ENCODE measurements at regions not wholly inside any gene's neighbourhood (a gene's known extent, or its start where the extent isn't known, plus 50 kb on each side); places are given as distances from the start of the nearest gene placed in this dataset.

GRCh38 chr21:27366646-27367235 lies 399.9 kb upstream of the ADAMTS5 start:
- Histone ChIP-seq H3F3A (replicated peaks; ENCODE audit: low read depth) (no peaks in the 10 kb centered on the region), H3K4me2 (no peak overlapping the region), H3K36me3 (ENCODE audit: insufficient read depth) (no peaks in the 10 kb centered on the region), H3K4me1 (ENCODE audit: insufficient read depth) (peaks cover 23% of the 10 kb centered on the region), H3K79me2 (replicated peaks; ENCODE audit: insufficient read depth) (no peaks in the 10 kb centered on the region), H3K27me3 (ENCODE audit: insufficient read depth) (no peaks in the 10 kb centered on the region), H3K9me2 (ENCODE audit: insufficient read depth) (peaks cover 21% of the 10 kb centered on the region), H2AFZ (no peak overlapping the region), H3K4me3 (no peak overlapping the region), H4K20me1 (replicated peaks; ENCODE audit: insufficient read depth) (no peaks in the 10 kb centered on the region), H3K27ac (ENCODE audit: low read depth) (no peak overlapping the region)
- ATAC-seq (no peak), DNase-seq (ENCODE audit: low spot score) (no peak)
- Mint-ChIP-seq H3K4me1 (peaks cover 20% of the 10 kb centered on the region), H3K4me3 (no peak overlapping the region), H3K27ac (no peak overlapping the region), H3K27me3 (ENCODE audit: insufficient read depth, low read depth, poor library complexity) (peaks cover 5% of the 10 kb centered on the region), H3K36me3 (ENCODE audit: low read depth) (peaks cover 3% of the 10 kb centered on the region; the same call in 1 of the 3 replicates), H3K9me3 (no peaks in the 10 kb centered on the region)
- TF ChIP-seq REST (IDR thresholded peaks at IDR 0.05; ENCODE audit: unreplicated experiment) (no peak), CREB1 (CRISPR knock-in tag; IDR thresholded peaks at IDR 0.05; ENCODE audit: low read depth) (no peak), CTCF (conservative IDR thresholded peaks at IDR 0.05; ENCODE audit: low read depth in 2 of 2) (no peak), STAT1 (IDR thresholded peaks at IDR 0.05; ENCODE audit: unreplicated experiment) (no peak), JUNB (IDR thresholded peaks at IDR 0.05; ENCODE audit: unreplicated experiment) (no peak), POLR2AphosphoS5 (IDR thresholded peaks at IDR 0.05; ENCODE audit: low read depth) (no peak), NANOG (IDR thresholded peaks at IDR 0.05; ENCODE audit: borderline replicate concordance) (no peak), EZH2phosphoT487 (IDR thresholded peaks at IDR 0.05; ENCODE audit: unreplicated experiment) (no peak), ZNF114 (CRISPR knock-in tag; IDR thresholded peaks at IDR 0.05) (no peak), EZH2 (IDR thresholded peaks at IDR 0.05; ENCODE audit: low read depth, unreplicated experiment) (no peak), ZNF331 (CRISPR knock-in tag; IDR thresholded peaks at IDR 0.05; ENCODE audit: low read depth) (no peak), ETS1 (IDR thresholded peaks at IDR 0.05) (no peak)
- TF ChIP-seq, protein P1, sequence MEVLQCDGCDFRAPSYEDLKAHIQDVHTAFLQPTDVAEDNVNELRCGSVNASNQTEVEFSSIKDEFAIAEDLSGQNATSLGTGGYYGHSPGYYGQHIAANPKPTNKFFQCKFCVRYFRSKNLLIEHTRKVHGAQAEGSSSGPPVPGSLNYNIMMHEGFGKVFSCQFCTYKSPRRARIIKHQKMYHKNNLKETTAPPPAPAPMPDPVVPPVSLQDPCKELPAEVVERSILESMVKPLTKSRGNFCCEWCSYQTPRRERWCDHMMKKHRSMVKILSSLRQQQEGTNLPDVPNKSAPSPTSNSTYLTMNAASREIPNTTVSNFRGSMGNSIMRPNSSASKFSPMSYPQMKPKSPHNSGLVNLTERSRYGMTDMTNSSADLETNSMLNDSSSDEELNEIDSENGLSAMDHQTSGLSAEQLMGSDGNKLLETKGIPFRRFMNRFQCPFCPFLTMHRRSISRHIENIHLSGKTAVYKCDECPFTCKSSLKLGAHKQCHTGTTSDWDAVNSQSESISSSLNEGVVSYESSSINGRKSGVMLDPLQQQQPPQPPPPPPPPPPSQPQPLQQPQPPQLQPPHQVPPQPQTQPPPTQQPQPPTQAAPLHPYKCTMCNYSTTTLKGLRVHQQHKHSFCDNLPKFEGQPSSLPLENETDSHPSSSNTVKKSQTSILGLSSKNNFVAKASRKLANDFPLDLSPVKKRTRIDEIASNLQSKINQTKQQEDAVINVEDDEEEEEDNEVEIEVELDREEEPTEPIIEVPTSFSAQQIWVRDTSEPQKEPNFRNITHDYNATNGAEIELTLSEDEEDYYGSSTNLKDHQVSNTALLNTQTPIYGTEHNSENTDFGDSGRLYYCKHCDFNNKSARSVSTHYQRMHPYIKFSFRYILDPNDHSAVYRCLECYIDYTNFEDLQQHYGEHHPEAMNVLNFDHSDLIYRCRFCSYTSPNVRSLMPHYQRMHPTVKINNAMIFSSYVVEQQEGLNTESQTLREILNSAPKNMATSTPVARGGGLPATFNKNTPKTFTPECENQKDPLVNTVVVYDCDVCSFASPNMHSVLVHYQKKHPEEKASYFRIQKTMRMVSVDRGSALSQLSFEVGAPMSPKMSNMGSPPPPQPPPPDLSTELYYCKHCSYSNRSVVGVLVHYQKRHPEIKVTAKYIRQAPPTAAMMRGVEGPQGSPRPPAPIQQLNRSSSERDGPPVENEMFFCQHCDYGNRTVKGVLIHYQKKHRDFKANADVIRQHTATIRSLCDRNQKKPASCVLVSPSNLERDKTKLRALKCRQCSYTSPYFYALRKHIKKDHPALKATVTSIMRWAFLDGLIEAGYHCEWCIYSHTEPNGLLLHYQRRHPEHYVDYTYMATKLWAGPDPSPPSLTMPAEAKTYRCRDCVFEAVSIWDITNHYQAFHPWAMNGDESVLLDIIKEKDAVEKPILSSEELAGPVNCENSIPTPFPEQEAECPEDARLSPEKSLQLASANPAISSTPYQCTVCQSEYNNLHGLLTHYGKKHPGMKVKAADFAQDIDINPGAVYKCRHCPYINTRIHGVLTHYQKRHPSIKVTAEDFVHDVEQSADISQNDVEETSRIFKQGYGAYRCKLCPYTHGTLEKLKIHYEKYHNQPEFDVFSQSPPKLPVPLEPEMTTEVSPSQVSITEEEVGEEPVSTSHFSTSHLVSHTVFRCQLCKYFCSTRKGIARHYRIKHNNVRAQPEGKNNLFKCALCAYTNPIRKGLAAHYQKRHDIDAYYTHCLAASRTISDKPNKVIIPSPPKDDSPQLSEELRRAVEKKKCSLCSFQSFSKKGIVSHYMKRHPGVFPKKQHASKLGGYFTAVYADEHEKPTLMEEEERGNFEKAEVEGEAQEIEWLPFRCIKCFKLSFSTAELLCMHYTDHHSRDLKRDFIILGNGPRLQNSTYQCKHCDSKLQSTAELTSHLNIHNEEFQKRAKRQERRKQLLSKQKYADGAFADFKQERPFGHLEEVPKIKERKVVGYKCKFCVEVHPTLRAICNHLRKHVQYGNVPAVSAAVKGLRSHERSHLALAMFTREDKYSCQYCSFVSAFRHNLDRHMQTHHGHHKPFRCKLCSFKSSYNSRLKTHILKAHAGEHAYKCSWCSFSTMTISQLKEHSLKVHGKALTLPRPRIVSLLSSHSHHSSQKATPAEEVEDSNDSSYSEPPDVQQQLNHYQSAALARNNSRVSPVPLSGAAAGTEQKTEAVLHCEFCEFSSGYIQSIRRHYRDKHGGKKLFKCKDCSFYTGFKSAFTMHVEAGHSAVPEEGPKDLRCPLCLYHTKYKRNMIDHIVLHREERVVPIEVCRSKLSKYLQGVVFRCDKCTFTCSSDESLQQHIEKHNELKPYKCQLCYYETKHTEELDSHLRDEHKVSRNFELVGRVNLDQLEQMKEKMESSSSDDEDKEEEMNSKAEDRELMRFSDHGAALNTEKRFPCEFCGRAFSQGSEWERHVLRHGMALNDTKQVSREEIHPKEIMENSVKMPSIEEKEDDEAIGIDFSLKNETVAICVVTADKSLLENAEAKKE (CRISPR knock-in tag; IDR thresholded peaks at IDR 0.05): no peak

All from GM23338 (cell line).